H1 (cell line): ENCODE measurements at regions not wholly inside any gene's neighbourhood (a gene's known extent, or its start where the extent isn't known, plus 50 kb on each side); places are given as distances from the start of the nearest gene placed in this dataset.

Source experiments
- CTCF ChIA-PET: fragments of 300-600 bp; sonication (Branson Sonifier 250); formaldehyde crosslinking; loops from one replicate; lab custom pipeline; 2021; ENCODE audit not compliant: partially characterized antibody; lab: Charles Lee
- POLR2A ChIA-PET: fragments of 300-600 bp; sonication (Branson Sonifier 250); formaldehyde crosslinking; loops from one replicate; lab custom pipeline; 2021; ENCODE audit warnings: inconsistent platforms; ENCODE audit not compliant: partially characterized antibody; lab: Charles Lee
- DNase-seq, 2 experiments: peaks; one replicate each; pipeline versions ENCODE4 v3.0.0 to v3.0.0-alpha.2; 2010 to 2022; ENCODE audit warnings: low spot score in 2 of 2, low read depth in 1 of 2, mixed read lengths in 1 of 2
- FAIRE-seq: peaks from 2 replicates; lab custom pipeline; 2011; peaks lifted over from hg19 to GRCh38; lab: Jason Lieb, UNC
- H2AFZ ChIP-seq: 2 replicates; pipeline ENCODE4 v1.8.1; 2012; ENCODE audit warnings: low read length, inconsistent platforms
- H2AK5ac ChIP-seq: 2 replicates; pipeline ENCODE4 v1.6.1; 2013; ENCODE audit warnings: low read depth, low read length
- H2BK120ac ChIP-seq: replicated peaks from 2 replicates; pipeline ENCODE3; 2013; ENCODE audit warnings: low read depth, low read length, inconsistent platforms
- H2BK12ac ChIP-seq: 2 replicates; pipeline ENCODE4 v1.6.1; 2013; ENCODE audit warnings: low read depth, low read length
- H2BK15ac ChIP-seq: 2 replicates; pipeline ENCODE4 v1.6.1; 2013; ENCODE audit warnings: low read length
- H2BK20ac ChIP-seq: 2 replicates; pipeline ENCODE4 v1.6.1; 2013; ENCODE audit warnings: low read length
- H2BK5ac ChIP-seq: 2 replicates; pipeline ENCODE4 v1.6.1; 2013; ENCODE audit warnings: low read depth, low read length
- H3K14ac ChIP-seq: 2 replicates; pipeline ENCODE4 v1.6.1; 2013; ENCODE audit warnings: inconsistent platforms; ENCODE audit not compliant: insufficient read length
- H3K18ac ChIP-seq: 2 replicates; pipeline ENCODE4 v1.6.1; 2013; ENCODE audit warnings: low read length; ENCODE audit errors: extremely low read depth
- H3K23ac ChIP-seq: 2 replicates; pipeline ENCODE4 v1.6.1; 2013; ENCODE audit warnings: inconsistent platforms; ENCODE audit not compliant: insufficient read length
- H3K23me2 ChIP-seq: 2 replicates; pipeline ENCODE4 v1.6.1; 2013; ENCODE audit warnings: low read depth, low read length
- H3K27ac ChIP-seq: 2 replicates; pipeline ENCODE4 v1.6.1; 2011; ENCODE audit warnings: low read depth, low read length, inconsistent platforms
- H3K27me3 ChIP-seq, 4 experiments: replicated peaks in 1 of 4; 1 replicate in 1 of 4; 2 replicates in 3 of 4; pipeline versions ENCODE4 v1.6.1 to v1.8.1; 2011 to 2013; ENCODE audit warnings: low read length in 3 of 4, mild to moderate bottlenecking in 3 of 4, inconsistent platforms in 2 of 4, mixed read lengths in 2 of 4, moderate library complexity in 1 of 4; ENCODE audit not compliant: control insufficient read depth in 3 of 4, insufficient read depth in 3 of 4; ENCODE audit errors: extremely low read depth in 1 of 4
- H3K36me3 ChIP-seq, 4 experiments: 2 replicates each; pipeline versions ENCODE4 v1.6.1 to v1.8.1; 2011 to 2013; ENCODE audit warnings: mild to moderate bottlenecking in 4 of 4, low read length in 3 of 4, moderate library complexity in 2 of 4, control low read depth in 1 of 4, inconsistent platforms in 1 of 4; ENCODE audit not compliant: insufficient read depth in 4 of 4, control insufficient read depth in 2 of 4
- H3K4ac ChIP-seq: replicated peaks from 2 replicates; pipeline ENCODE3; 2013; ENCODE audit warnings: low read length, low read depth, mixed read lengths, inconsistent platforms; ENCODE audit not compliant: insufficient read length
- H3K4me1 ChIP-seq, 4 experiments: replicated peaks in 1 of 4; 1 replicate in 1 of 4; 2 replicates in 3 of 4; pipeline versions ENCODE4 v1.6.1 to v1.8.1; 2011 to 2013; ENCODE audit warnings: low read length in 3 of 4, inconsistent platforms in 2 of 4, mixed read lengths in 1 of 4; ENCODE audit not compliant: insufficient read depth in 4 of 4, control insufficient read depth in 3 of 4
- H3K4me2 ChIP-seq, 2 experiments: 2 replicates each; pipeline versions ENCODE4 v1.6.1 to v1.8.1; 2011 to 2013; ENCODE audit warnings: low read depth in 2 of 2, low read length in 2 of 2, control low read depth in 1 of 2, inconsistent platforms in 1 of 2, mild to moderate bottlenecking in 1 of 2; ENCODE audit not compliant: insufficient read depth in 1 of 2
- H3K4me3 ChIP-seq, 4 experiments: fragments of 200-600, 300-600 bp in 1 of 4; sonication (generic), shearing (Covaris generic), sonication (Bioruptor Twin) in 1 of 4; 2 replicates each; pipeline versions ENCODE4 v1.5.1 to v1.8.1; 2011 to 2016; ENCODE audit warnings: low read length in 4 of 4, low read depth in 3 of 4, control low read depth in 2 of 4, inconsistent platforms in 2 of 4, mild to moderate bottlenecking in 2 of 4, mixed read lengths in 1 of 4, moderate library complexity in 1 of 4; ENCODE audit not compliant: insufficient read depth in 2 of 4; ENCODE audit errors: extremely low read depth in 1 of 4
- H3K56ac ChIP-seq: replicated peaks from 2 replicates; pipeline ENCODE3; 2013; ENCODE audit warnings: low read depth, mild to moderate bottlenecking, mixed read lengths, low read length, inconsistent platforms; ENCODE audit not compliant: insufficient read length
- H3K79me1 ChIP-seq: 2 replicates; pipeline ENCODE4 v1.6.1; 2013; ENCODE audit warnings: low read depth, low read length, control low read depth
- H3K79me2 ChIP-seq, 2 experiments: 2 replicates each; pipeline versions ENCODE4 v1.6.1 to v1.8.1; 2012 to 2013; ENCODE audit warnings: low read length in 2 of 2, mild to moderate bottlenecking in 2 of 2, inconsistent platforms in 1 of 2; ENCODE audit not compliant: insufficient read depth in 2 of 2, control insufficient read depth in 1 of 2
- H3K9ac ChIP-seq, 4 experiments: replicated peaks in 1 of 4; 1 replicate in 1 of 4; 2 replicates in 3 of 4; pipeline versions ENCODE4 v1.6.1 to v1.8.1; 2011 to 2013; ENCODE audit warnings: low read depth in 3 of 4, low read length in 3 of 4, control low read depth in 2 of 4, mild to moderate bottlenecking in 2 of 4, moderate library complexity in 2 of 4, inconsistent platforms in 1 of 4; ENCODE audit errors: extremely low read depth in 1 of 4
- H3K9me3 ChIP-seq, 2 experiments: 2 replicates each; pipeline versions ENCODE4 v1.6.1 to v1.8.1; 2012 to 2013; ENCODE audit warnings: mild to moderate bottlenecking in 2 of 2, moderate library complexity in 2 of 2, control low read depth in 1 of 2, inconsistent platforms in 1 of 2, low read depth in 1 of 2, low read length in 1 of 2, mixed read lengths in 1 of 2; ENCODE audit not compliant: insufficient read depth in 2 of 2
- H4K20me1 ChIP-seq, 2 experiments: replicated peaks in 1 of 2; 2 replicates each; pipeline versions ENCODE3 to v1.8.1; 2011 to 2013; ENCODE audit warnings: inconsistent platforms in 2 of 2, low read length in 2 of 2, mild to moderate bottlenecking in 1 of 2; ENCODE audit not compliant: insufficient read depth in 2 of 2, control insufficient read depth in 1 of 2
- H4K5ac ChIP-seq: 2 replicates; pipeline ENCODE4 v1.6.1; 2013; ENCODE audit warnings: low read length, low read depth, mixed read lengths, inconsistent platforms; ENCODE audit not compliant: insufficient read length
- H4K8ac ChIP-seq: 2 replicates; pipeline ENCODE4 v1.8.0; 2013; ENCODE audit warnings: mild to moderate bottlenecking, moderate library complexity, low read length, inconsistent platforms; ENCODE audit not compliant: insufficient read depth; ENCODE audit errors: extremely low read depth
- H4K91ac ChIP-seq: replicated peaks from 2 replicates; pipeline ENCODE3; 2013; ENCODE audit warnings: low read length, mixed read lengths, inconsistent platforms; ENCODE audit not compliant: insufficient read length
- BRCA1 ChIP-seq: IDR thresholded peaks from 2 replicates; pipeline ENCODE4 v1.6.1; 2012; ENCODE audit warnings: low read depth, low read length, improper control_type of control experiment
- JUN ChIP-seq: IDR thresholded peaks from 2 replicates; pipeline ENCODE4 v1.6.1; 2011; ENCODE audit warnings: low read depth, mild to moderate bottlenecking, improper control_type of control experiment, low read length
- KDM1A ChIP-seq: fragments of 200-600, 300-600 bp; sonication (generic); IDR thresholded peaks from 2 replicates; pipeline ENCODE4 v1.7.1; 2016; ENCODE audit warnings: mild to moderate bottlenecking, low read length, borderline replicate concordance
- KDM4A ChIP-seq: IDR thresholded peaks from one replicate; pipeline ENCODE4 v1.7.1; 2012; ENCODE audit warnings: low read depth, mild to moderate bottlenecking, moderate library complexity, low read length, inconsistent platforms; ENCODE audit not compliant: severe bottlenecking
- POLR2AphosphoS5 ChIP-seq: IDR thresholded peaks from 2 replicates; pipeline ENCODE4 v1.6.1; 2011; ENCODE audit warnings: low read depth, low read length
- POU5F1 ChIP-seq: IDR thresholded peaks from 2 replicates; pipeline ENCODE4 v1.6.1; 2011; ENCODE audit warnings: low read depth, mild to moderate bottlenecking, low read length, moderate library complexity
- RFX5 ChIP-seq: IDR thresholded peaks from 2 replicates; pipeline ENCODE4 v1.6.1; 2011; ENCODE audit warnings: low read depth, low read length, improper control_type of control experiment, borderline replicate concordance
- RXRA ChIP-seq: IDR thresholded peaks from 2 replicates; pipeline ENCODE4 v1.6.1; 2011; ENCODE audit warnings: low read depth, mild to moderate bottlenecking, low read length, moderate library complexity; ENCODE audit not compliant: insufficient read depth
- SIN3A ChIP-seq, 2 experiments: IDR thresholded peaks in 1 of 2; conservative IDR thresholded peaks in 1 of 2; 2 replicates each; pipeline ENCODE4 v1.6.1; 2011 to 2012; ENCODE audit warnings: low read length in 2 of 2, improper control_type of control experiment in 1 of 2, low read depth in 1 of 2, mild to moderate bottlenecking in 1 of 2
- TCF12 ChIP-seq: IDR thresholded peaks from 2 replicates; pipeline ENCODE4 v1.6.1; 2011; ENCODE audit warnings: low read depth, mild to moderate bottlenecking, low read length
- YY1 ChIP-seq: IDR thresholded peaks from 2 replicates; pipeline ENCODE4 v1.6.1; 2011; ENCODE audit warnings: low read depth, mild to moderate bottlenecking, low read length
- WGBS, 2 experiments: shearing (Covaris generic) in 1 of 2; methylation state at CpG; one replicate each; pipeline versions ENCODE4 v1.1.6 to v1.1.7; 2013 to 2015; ENCODE audit warnings: low lambda C conversion rate in 2 of 2, mixed read lengths in 2 of 2, inconsistent platforms in 1 of 2, low coverage in 1 of 2, missing lambda C conversion rate in 1 of 2; ENCODE audit not compliant: insufficient replicate concordance in 2 of 2, insufficient coverage in 1 of 2, insufficient read length in 1 of 2; ENCODE audit errors: extremely low coverage in 1 of 2, missing lambda C conversion rate in 1 of 2; 5-methylcytosine and 5-hydroxymethylcytosine counted together
- TF ChIP-seq, protein P1 (sequence below): IDR thresholded peaks from 2 replicates; pipeline ENCODE4 v1.6.1; 2012; ENCODE audit warnings: inconsistent platforms
- TF ChIP-seq, protein P2 (sequence below): IDR thresholded peaks from 2 replicates; pipeline ENCODE4 v1.6.1; 2012; ENCODE audit warnings: inconsistent platforms
- TF ChIP-seq, protein P3 (sequence below): IDR thresholded peaks from 2 replicates; pipeline ENCODE4 v1.6.1; 2011; ENCODE audit warnings: low read depth, mild to moderate bottlenecking, low read length; ENCODE audit not compliant: insufficient read depth

DNA sequence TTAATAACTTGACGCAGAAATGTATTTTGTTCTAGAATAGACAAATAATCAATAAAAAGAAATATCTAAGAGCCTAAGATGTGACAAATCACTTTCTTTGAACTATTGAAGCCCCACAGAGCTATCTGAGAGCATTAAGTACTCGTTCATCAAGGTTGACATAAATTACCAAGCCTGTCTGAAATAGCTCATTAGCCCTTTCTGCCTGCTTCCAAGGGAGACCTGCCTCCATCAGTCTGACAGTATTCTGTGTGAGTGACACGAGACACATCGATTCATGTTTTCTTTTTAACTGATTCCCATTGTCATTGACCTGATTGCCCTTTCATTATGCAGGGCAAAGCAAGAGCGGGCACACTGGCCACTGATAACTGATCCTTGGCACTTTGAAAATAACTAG is 347.5 kb downstream of the KCNA4 start:
- H3K36me3 ChIP-seq: no peaks in the 10 kb centered on the region

More for the DNA sequence above, 347.5 kb downstream of the KCNA4 start:
- Histone ChIP-seq H4K20me1 (no peaks in the 10 kb centered on the region), H3K14ac (no peak overlapping the region), H2BK5ac (no peak overlapping the region), H3K23me2 (no peaks in the 10 kb centered on the region), H2BK15ac (no peak overlapping the region), H4K8ac (no peak overlapping the region), H3K18ac (no peak overlapping the region), H3K27ac (no peak overlapping the region), H4K5ac (no peak overlapping the region), H2BK120ac (no peak overlapping the region), H3K9ac (no peak overlapping the region), H3K27me3 (no peaks in the 10 kb centered on the region), H2BK12ac (no peak overlapping the region), H2BK20ac (no peak overlapping the region), H3K4me2 (no peak overlapping the region), H3K23ac (no peak overlapping the region), H3K4me1 (no peaks in the 10 kb centered on the region), H3K56ac (no peak overlapping the region), H2AK5ac (no peak overlapping the region), H3K4me3 (no peak overlapping the region), H3K79me1 (no peaks in the 10 kb centered on the region), H3K9me3 (no peaks in the 10 kb centered on the region), H3K4ac (no peak overlapping the region), H2AFZ (no peak overlapping the region), H3K79me2 (no peaks in the 10 kb centered on the region)
- WGBS, 2 experiments: 91% methylated on average over 5 of the region's 5 CpGs; no CpG with 5 or more reads in 1 of the 2 experiments
- FAIRE-seq (no peak), DNase-seq (no peak)
- CTCF ChIA-PET: interaction anchor here (0.6 to 0.9 kb wide), 2 partner anchors 40 to 80 kb away, joined by 3 read pairs; no protein-coding TSS in a partner anchor
- POLR2A ChIA-PET: no interaction called here
- TF ChIP-seq, protein P1, sequence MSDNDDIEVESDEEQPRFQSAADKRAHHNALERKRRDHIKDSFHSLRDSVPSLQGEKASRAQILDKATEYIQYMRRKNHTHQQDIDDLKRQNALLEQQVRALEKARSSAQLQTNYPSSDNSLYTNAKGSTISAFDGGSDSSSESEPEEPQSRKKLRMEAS: no peak
- TF ChIP-seq, protein P2, sequence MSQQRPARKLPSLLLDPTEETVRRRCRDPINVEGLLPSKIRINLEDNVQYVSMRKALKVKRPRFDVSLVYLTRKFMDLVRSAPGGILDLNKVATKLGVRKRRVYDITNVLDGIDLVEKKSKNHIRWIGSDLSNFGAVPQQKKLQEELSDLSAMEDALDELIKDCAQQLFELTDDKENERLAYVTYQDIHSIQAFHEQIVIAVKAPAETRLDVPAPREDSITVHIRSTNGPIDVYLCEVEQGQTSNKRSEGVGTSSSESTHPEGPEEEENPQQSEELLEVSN: no peak
- TF ChIP-seq KDM4A (no peak), POLR2AphosphoS5 (no peak), KDM1A (no peak), TCF12 (no peak), RFX5 (no peak), RXRA (no peak), POU5F1 (no peak), YY1 (no peak), SIN3A (conservative IDR thresholded peaks at IDR 0.05 in 1 of 2, IDR thresholded peaks at IDR 0.05 in 1 of 2; ENCODE audit: low read depth in 1 of 2, low read length in 2 of 2) (no peak), JUN (no peak), BRCA1 (no peak)
- TF ChIP-seq, protein P3, sequence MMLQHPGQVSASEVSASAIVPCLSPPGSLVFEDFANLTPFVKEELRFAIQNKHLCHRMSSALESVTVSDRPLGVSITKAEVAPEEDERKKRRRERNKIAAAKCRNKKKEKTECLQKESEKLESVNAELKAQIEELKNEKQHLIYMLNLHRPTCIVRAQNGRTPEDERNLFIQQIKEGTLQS: no peak
- TF ChIP-seq, all 59 proteins: peak for 0
- no peak overlapping the region for H4K91ac ChIP-seq
